NCI-H748 treated with DMSO at 0.1 percent for 48 hours (cell line): ENCODE measurements at regions not wholly inside any gene's neighbourhood (a gene's known extent, or its start where the extent isn't known, plus 50 kb on each side); places are given as distances from the start of the nearest gene placed in this dataset.

Experiments used
- DNase-seq: peaks from one replicate; lab custom pipeline; 2025; lab: John Stamatoyannopoulos, UW

- DNase-seq: no peak
Measured at GRCh38 chr1:36576551-36577110, 93.9 kb upstream of the CSF3R start.

GRCh38 chr1:36576118-36576517 is 93.4 kb upstream of the CSF3R start:
- DNase-seq: peak; percentile 1

- no peak for DNase-seq
Measured at GRCh38 chr1:36573445-36573844, 90.7 kb upstream of the CSF3R start.

GRCh38 chr1:36572906-36573305 is 90.2 kb upstream of the CSF3R start:
- no peak for DNase-seq

- DNase-seq: no peak
Measured at GRCh38 chr1:36572142-36572715, 89.5 kb upstream of the CSF3R start.

GRCh38 chr1:36571106-36571505 is 88.4 kb upstream of the CSF3R start:
- no peak for DNase-seq

- DNase-seq: no peak
Measured at GRCh38 chr1:36570478-36571060, 87.9 kb upstream of the CSF3R start.

GRCh38 chr1:36570006-36570405 is 87.3 kb upstream of the CSF3R start:
- no peak for DNase-seq

- DNase-seq: no peak
Measured at GRCh38 chr1:36567601-36568341, 85.1 kb upstream of the CSF3R start.

- no peak for DNase-seq
Measured at GRCh38 chr1:36565576-36566501, 83.1 kb upstream of the CSF3R start.

GRCh38 chr1:36562181-36562685 is 79.5 kb upstream of the CSF3R start:
- no peak for DNase-seq

GRCh38 chr1:36561361-36561724 is 78.6 kb upstream of the CSF3R start:
- no peak for DNase-seq

GRCh38 chr1:36560621-36561360 is 78.1 kb upstream of the CSF3R start:
- no peak for DNase-seq

- DNase-seq: no peak
Measured at GRCh38 chr1:36560177-36560576, 77.5 kb upstream of the CSF3R start.

- DNase-seq: no peak
Measured at GRCh38 chr1:36559061-36559460, 76.3 kb upstream of the CSF3R start.

GRCh38 chr1:36557041-36558000 is 74.6 kb upstream of the CSF3R start:
- no peak for DNase-seq

- DNase-seq: no peak
Measured at GRCh38 chr1:36555041-36555440, 72.3 kb upstream of the CSF3R start.

- DNase-seq: no peak
Measured at GRCh38 chr1:36554323-36554628, 71.6 kb upstream of the CSF3R start.

GRCh38 chr1:36553591-36554322 is 71.0 kb upstream of the CSF3R start:
- peak; percentile 14 for DNase-seq
